Sigmoid colon (tissue), 6 donors: ENCODE measurements at regions not wholly inside any gene's neighbourhood (a gene's known extent, or its start where the extent isn't known, plus 50 kb on each side); places are given as distances from the start of the nearest gene placed in this dataset.

Source experiments
- DNase-seq: peaks from one replicate; pipeline ENCODE4 v3.0.0-alpha.2; 2019
- H3K27ac ChIP-seq, 4 donors: fragments of 200-600 bp; sonication (generic); one replicate each; pipeline ENCODE4 v1.5.1; 2016 to 2019; ENCODE audit warnings: mild to moderate bottlenecking in 1 of 4
- H3K27me3 ChIP-seq, 3 donors: fragments of 200-600 bp; sonication (generic); one replicate each; pipeline ENCODE4 v1.5.1; 2019; ENCODE audit warnings: mild to moderate bottlenecking in 1 of 3
- H3K36me3 ChIP-seq, 4 donors: fragments of 200-600 bp; sonication (generic); one replicate each; pipeline ENCODE4 v1.5.1; 2016 to 2019
- H3K4me1 ChIP-seq, 4 donors: fragments of 200-600 bp; sonication (generic); one replicate each; pipeline ENCODE4 v1.5.1; 2017 to 2019
- H3K4me3 ChIP-seq, 4 donors: fragments of 200-600 bp; sonication (generic); one replicate each; pipeline ENCODE4 v1.5.1; 2017 to 2019; ENCODE audit warnings: mild to moderate bottlenecking in 2 of 4, moderate library complexity in 1 of 4
- H3K9me3 ChIP-seq, 4 donors: fragments of 200-600 bp in 3 of 4; sonication (generic) in 3 of 4; one replicate each; pipeline versions ENCODE4 v1.5.1 to v1.6.1; 2013 to 2019
- EP300 ChIP-seq, 4 donors: sonication (generic); formaldehyde crosslinking; IDR thresholded peaks; one replicate each; pipeline ENCODE4 v1.6.1; 2017; ENCODE audit warnings: antibody characterized with exemption in 4 of 4
- POLR2A ChIP-seq, 2 donors: fragments of 450-650 bp; IDR thresholded peaks; one replicate each; pipeline ENCODE4 v1.6.1; 2016; ENCODE audit warnings: antibody characterized with exemption in 2 of 2, mild to moderate bottlenecking in 2 of 2, moderate library complexity in 2 of 2
- POLR2AphosphoS5 ChIP-seq, 4 donors: sonication (generic); formaldehyde crosslinking; IDR thresholded peaks; one replicate each; pipeline ENCODE4 v1.6.1; 2017; ENCODE audit warnings: antibody characterized with exemption in 4 of 4
- WGBS, 2 donors: extraction: QIAGEN DNeasy Blood & Tissue Kit; methylation state at CpG; one replicate each; pipeline ENCODE4 v1.1.7; 2013; 5-methylcytosine and 5-hydroxymethylcytosine counted together
- intact Hi-C: fragments of 100-400 bp; cut with DNase I; formaldehyde crosslinking; loops from one replicate; pipeline ENCODE4 v1.15.1; 2023
- TF ChIP-seq, protein P1 (sequence below), 4 experiments: fragments of 450-650 bp in 3 of 4; fragments of 200-600 bp in 1 of 4; IDR thresholded peaks; one replicate each; pipeline ENCODE4 v1.5.1; 2016 to 2019; ENCODE audit warnings: antibody characterized with exemption in 4 of 4, mild to moderate bottlenecking in 3 of 4, moderate library complexity in 2 of 4
- donor health status: healthy with polysubstance abuse.
- donor health status: healthy.

- TF ChIP-seq, protein P1, sequence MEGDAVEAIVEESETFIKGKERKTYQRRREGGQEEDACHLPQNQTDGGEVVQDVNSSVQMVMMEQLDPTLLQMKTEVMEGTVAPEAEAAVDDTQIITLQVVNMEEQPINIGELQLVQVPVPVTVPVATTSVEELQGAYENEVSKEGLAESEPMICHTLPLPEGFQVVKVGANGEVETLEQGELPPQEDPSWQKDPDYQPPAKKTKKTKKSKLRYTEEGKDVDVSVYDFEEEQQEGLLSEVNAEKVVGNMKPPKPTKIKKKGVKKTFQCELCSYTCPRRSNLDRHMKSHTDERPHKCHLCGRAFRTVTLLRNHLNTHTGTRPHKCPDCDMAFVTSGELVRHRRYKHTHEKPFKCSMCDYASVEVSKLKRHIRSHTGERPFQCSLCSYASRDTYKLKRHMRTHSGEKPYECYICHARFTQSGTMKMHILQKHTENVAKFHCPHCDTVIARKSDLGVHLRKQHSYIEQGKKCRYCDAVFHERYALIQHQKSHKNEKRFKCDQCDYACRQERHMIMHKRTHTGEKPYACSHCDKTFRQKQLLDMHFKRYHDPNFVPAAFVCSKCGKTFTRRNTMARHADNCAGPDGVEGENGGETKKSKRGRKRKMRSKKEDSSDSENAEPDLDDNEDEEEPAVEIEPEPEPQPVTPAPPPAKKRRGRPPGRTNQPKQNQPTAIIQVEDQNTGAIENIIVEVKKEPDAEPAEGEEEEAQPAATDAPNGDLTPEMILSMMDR (IDR thresholded peaks at IDR 0.05): no peak
- TF ChIP-seq EP300 (IDR thresholded peaks at IDR 0.05): no peak
- no peak for TF ChIP-seq POLR2AphosphoS5 (IDR thresholded peaks at IDR 0.05)
- no peak for TF ChIP-seq POLR2A (IDR thresholded peaks at IDR 0.05)
- Histone ChIP-seq H3K27me3 (no peaks in the 10 kb centered on the region), H3K4me1 (peaks cover 0 to 17% (median 7%) of the 10 kb centered on the region in 4 donors), H3K9me3 (no peaks in the 10 kb centered on the region), H3K4me3 (no peak overlapping the region), H3K27ac (no peak overlapping the region), H3K36me3 (no peaks in the 10 kb centered on the region)
- intact Hi-C loops: no loop called here
- DNase-seq: no peak
Measured at GRCh38 chr4:129543299-129543698, 447.3 kb downstream of the C4orf33 start.

GRCh38 chr4:129545599-129546278 lies 449.8 kb downstream of the C4orf33 start:
- Histone ChIP-seq H3K9me3 (no peaks in the 10 kb centered on the region), H3K27me3 (no peaks in the 10 kb centered on the region), H3K36me3 (no peaks in the 10 kb centered on the region), H3K27ac (peak overlapping the region in 2 of 4 donors; percentile 53 to 55), H3K4me3 (no peak overlapping the region), H3K4me1 (peaks cover 0 to 27% (median 10%) of the 10 kb centered on the region in 4 donors)
- intact Hi-C loops: no loop called here
- no peak for TF ChIP-seq POLR2A (IDR thresholded peaks at IDR 0.05)
- peak; percentile 44 to 80 (median 74) for TF ChIP-seq POLR2AphosphoS5 (IDR thresholded peaks at IDR 0.05)
- peak in 1 of 4 donors; percentile 45 for TF ChIP-seq EP300 (IDR thresholded peaks at IDR 0.05)
- TF ChIP-seq, protein P1 (IDR thresholded peaks at IDR 0.05): no peak
- DNase-seq: peak; percentile 91
- WGBS, 2 donors: 45 to 70% methylated on average over 5 of the region's 5 CpGs

GRCh38 chr4:129546531-129546930 lies 450.6 kb downstream of the C4orf33 start:
- Histone ChIP-seq H3K36me3 (no peaks in the 10 kb centered on the region), H3K4me1 (peaks cover 0 to 27% (median 10%) of the 10 kb centered on the region in 4 donors), H3K9me3 (no peaks in the 10 kb centered on the region), H3K27ac (peak overlapping the region in 2 of 4 donors; percentile 53 to 55), H3K4me3 (no peak overlapping the region), H3K27me3 (no peaks in the 10 kb centered on the region)
- TF ChIP-seq EP300 (IDR thresholded peaks at IDR 0.05) (no peak), POLR2A (IDR thresholded peaks at IDR 0.05) (no peak), POLR2AphosphoS5 (IDR thresholded peaks at IDR 0.05) (no peak)
- TF ChIP-seq, protein P1 (IDR thresholded peaks at IDR 0.05): no peak
- 21 to 49% methylated on average over 1 of the region's 1 CpG for WGBS, 2 donors
- intact Hi-C loops: no loop called here
- no peak for DNase-seq

- Histone ChIP-seq H3K36me3 (no peaks in the 10 kb centered on the region), H3K4me3 (no peak overlapping the region), H3K9me3 (no peaks in the 10 kb centered on the region), H3K4me1 (peaks cover 0 to 25% (median 9%) of the 10 kb centered on the region in 4 donors), H3K27ac (no peak overlapping the region), H3K27me3 (no peaks in the 10 kb centered on the region)
- no peak for TF ChIP-seq EP300 (IDR thresholded peaks at IDR 0.05)
- no peak for TF ChIP-seq POLR2AphosphoS5 (IDR thresholded peaks at IDR 0.05)
- TF ChIP-seq POLR2A (IDR thresholded peaks at IDR 0.05): no peak
- TF ChIP-seq, protein P1 (IDR thresholded peaks at IDR 0.05): no peak
- intact Hi-C loops: no loop called here
- WGBS, 2 donors: 11 to 38% methylated on average over 1 of the region's 1 CpG
- no peak for DNase-seq
Measured at GRCh38 chr4:129550281-129550785, 454.4 kb downstream of the C4orf33 start.
